ENCODE measurements at regions not wholly inside any gene's neighbourhood (a gene's known extent, or its start where the extent isn't known, plus 50 kb on each side); places are given as distances from the start of the nearest gene placed in this dataset.

DNA sequence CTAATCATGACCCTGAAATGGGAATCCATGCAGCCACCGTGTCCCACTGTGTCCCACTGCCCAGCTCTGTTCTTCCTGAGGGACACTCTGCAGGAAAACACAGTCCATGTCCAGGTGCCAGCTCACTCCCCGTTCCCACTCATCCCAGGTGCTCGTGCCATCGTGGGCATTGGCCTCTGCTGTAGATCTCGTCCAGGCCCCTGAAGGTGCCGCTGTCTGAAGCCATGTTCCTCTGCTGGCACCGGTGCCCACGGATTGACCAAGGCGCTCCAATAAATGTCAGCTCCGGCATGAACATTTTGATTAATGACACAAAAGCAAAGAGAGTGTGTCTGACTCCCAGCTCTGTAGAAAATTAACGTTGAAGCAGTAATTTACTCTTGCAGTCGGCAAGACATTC is 280.1 kb upstream of the SALL3 start:
- TF ChIP-seq, protein P1, sequence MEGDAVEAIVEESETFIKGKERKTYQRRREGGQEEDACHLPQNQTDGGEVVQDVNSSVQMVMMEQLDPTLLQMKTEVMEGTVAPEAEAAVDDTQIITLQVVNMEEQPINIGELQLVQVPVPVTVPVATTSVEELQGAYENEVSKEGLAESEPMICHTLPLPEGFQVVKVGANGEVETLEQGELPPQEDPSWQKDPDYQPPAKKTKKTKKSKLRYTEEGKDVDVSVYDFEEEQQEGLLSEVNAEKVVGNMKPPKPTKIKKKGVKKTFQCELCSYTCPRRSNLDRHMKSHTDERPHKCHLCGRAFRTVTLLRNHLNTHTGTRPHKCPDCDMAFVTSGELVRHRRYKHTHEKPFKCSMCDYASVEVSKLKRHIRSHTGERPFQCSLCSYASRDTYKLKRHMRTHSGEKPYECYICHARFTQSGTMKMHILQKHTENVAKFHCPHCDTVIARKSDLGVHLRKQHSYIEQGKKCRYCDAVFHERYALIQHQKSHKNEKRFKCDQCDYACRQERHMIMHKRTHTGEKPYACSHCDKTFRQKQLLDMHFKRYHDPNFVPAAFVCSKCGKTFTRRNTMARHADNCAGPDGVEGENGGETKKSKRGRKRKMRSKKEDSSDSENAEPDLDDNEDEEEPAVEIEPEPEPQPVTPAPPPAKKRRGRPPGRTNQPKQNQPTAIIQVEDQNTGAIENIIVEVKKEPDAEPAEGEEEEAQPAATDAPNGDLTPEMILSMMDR (IDR thresholded peaks at IDR 0.05 in 8 of 11, conservative IDR thresholded peaks at IDR 0.05 in 3 of 11), result no peak
- TF ChIP-seq POLR2A (IDR thresholded peaks at IDR 0.05) (no peak), POLR2AphosphoS5 (IDR thresholded peaks at IDR 0.05) (no peak)

Measured in spleen (tissue), 7 donors.